Fibroblast of villous mesenchyme (primary cell): ENCODE measurements at regions not wholly inside any gene's neighbourhood (a gene's known extent, or its start where the extent isn't known, plus 50 kb on each side); places are given as distances from the start of the nearest gene placed in this dataset.

Source experiments
- DNase-seq: peaks from one replicate; pipeline ENCODE4 v3.0.0-alpha.2; 2010; ENCODE audit warnings: low read depth
- H3K4me3 ChIP-seq: 2 replicates; pipeline ENCODE4 v1.5.1; 2011; ENCODE audit warnings: low read depth, mild to moderate bottlenecking, low read length
- CTCF ChIP-seq: IDR thresholded peaks from 2 replicates; pipeline ENCODE4 v1.5.1; 2012; ENCODE audit warnings: low read depth, mild to moderate bottlenecking, low read length; ENCODE audit not compliant: insufficient read depth

GRCh38 chr2:58991357-58991756, 750.2 kb upstream of the FANCL start:
- no peak overlapping the region for H3K4me3 ChIP-seq
- no peak for TF ChIP-seq CTCF
- no peak for DNase-seq

- no peak overlapping the region for H3K4me3 ChIP-seq
- TF ChIP-seq CTCF = no peak
- no peak for DNase-seq
These were observed 744.4 kb upstream of the FANCL start for GRCh38 chr2:58985541-58985940.

- H3K4me3 ChIP-seq = no peak overlapping the region
- no peak for DNase-seq
- TF ChIP-seq CTCF = no peak
These were observed 743.6 kb upstream of the FANCL start for GRCh38 chr2:58984731-58985130.

DNA sequence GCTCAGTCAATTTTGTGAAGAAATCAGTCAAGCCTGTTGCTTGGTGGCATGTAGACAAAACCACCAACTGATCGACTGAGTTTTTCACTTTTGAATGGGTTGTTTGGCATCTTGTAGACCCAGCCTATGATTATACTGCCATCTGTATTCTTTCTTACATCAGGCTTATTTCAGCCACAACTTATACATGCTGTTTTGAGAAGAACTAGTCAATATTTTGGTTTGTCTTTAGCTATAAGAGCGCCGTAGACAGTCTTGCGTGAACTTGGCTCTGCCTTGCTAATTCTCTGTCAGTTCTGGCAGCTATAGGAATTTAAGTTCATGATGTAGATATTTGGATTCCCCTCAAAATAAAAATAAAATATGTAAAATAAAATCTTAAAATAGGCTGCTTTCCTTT, 742.0 kb upstream of the FANCL start:
- H3K4me3 ChIP-seq = no peak overlapping the region
- no peak for TF ChIP-seq CTCF
- DNase-seq = no peak

- no peak overlapping the region for H3K4me3 ChIP-seq
- no peak for TF ChIP-seq CTCF
- DNase-seq = no peak
These were observed 740.1 kb upstream of the FANCL start for GRCh38 chr2:58981237-58981636.

- no peak for TF ChIP-seq CTCF
- no peak for DNase-seq
- no peak overlapping the region for H3K4me3 ChIP-seq
These were observed 735.4 kb upstream of the FANCL start for GRCh38 chr2:58976375-58977071.

- no peak for DNase-seq
- no peak overlapping the region for H3K4me3 ChIP-seq
- TF ChIP-seq CTCF = no peak
These were observed 733.8 kb upstream of the FANCL start for GRCh38 chr2:58974881-58975280.
